ENCODE measurements at regions not wholly inside any gene's neighbourhood (a gene's known extent, or its start where the extent isn't known, plus 50 kb on each side); places are given as distances from the start of the nearest gene placed in this dataset.

GRCh38 chr6:28648035-28648877 lies 122.6 kb downstream of the GPX5 start:
- H3K9me3 ChIP-seq (ENCODE audit: control insufficient read depth in 1 of 2, low read length in 2 of 2), result no peaks in the 10 kb centered on the region
- H3K4me3 ChIP-seq (ENCODE audit: low read depth in 1 of 2, low read length in 2 of 2), result peak overlapping the region; percentile 67 to 72
- no peaks in the 10 kb centered on the region for H3K36me3 ChIP-seq (ENCODE audit: control insufficient read depth in 1 of 2, insufficient read depth in 2 of 2, low read length in 2 of 2)
- H3K27ac ChIP-seq (ENCODE audit: low read length), result no peak overlapping the region
- peaks cover 12% of the 10 kb centered on the region for H3K27me3 ChIP-seq (ENCODE audit: low read depth, low read length)
- H3K4me1 ChIP-seq (ENCODE audit: control insufficient read depth in 1 of 2, insufficient read depth in 2 of 2, low read length in 2 of 2), result peaks cover 0 to 7% of the 10 kb centered on the region in 2 donors

GRCh38 chr6:28648878-28649375 lies 123.2 kb downstream of the GPX5 start:
- Histone ChIP-seq H3K4me1 (ENCODE audit: control insufficient read depth in 1 of 2, insufficient read depth in 2 of 2, low read length in 2 of 2) (peaks cover 0 to 7% of the 10 kb centered on the region in 2 donors), H3K27me3 (ENCODE audit: low read depth, low read length) (peaks cover 12% of the 10 kb centered on the region), H3K27ac (ENCODE audit: low read length) (no peak overlapping the region), H3K4me3 (ENCODE audit: low read depth in 1 of 2, low read length in 2 of 2) (peak overlapping the region; percentile 67 to 72), H3K9me3 (ENCODE audit: control insufficient read depth in 1 of 2, low read length in 2 of 2) (no peaks in the 10 kb centered on the region), H3K36me3 (ENCODE audit: control insufficient read depth in 1 of 2, insufficient read depth in 2 of 2, low read length in 2 of 2) (no peaks in the 10 kb centered on the region)

- H3K27ac ChIP-seq (ENCODE audit: low read length), result no peak overlapping the region
- H3K27me3 ChIP-seq (ENCODE audit: low read depth, low read length), result peaks cover 12% of the 10 kb centered on the region
- H3K36me3 ChIP-seq (ENCODE audit: control insufficient read depth in 1 of 2, insufficient read depth in 2 of 2, low read length in 2 of 2), result no peaks in the 10 kb centered on the region
- H3K4me3 ChIP-seq (ENCODE audit: low read depth in 1 of 2, low read length in 2 of 2), result no peak overlapping the region
- no peaks in the 10 kb centered on the region for H3K9me3 ChIP-seq (ENCODE audit: control insufficient read depth in 1 of 2, low read length in 2 of 2)
- H3K4me1 ChIP-seq (ENCODE audit: control insufficient read depth in 1 of 2, insufficient read depth in 2 of 2, low read length in 2 of 2), result peaks cover 0 to 7% of the 10 kb centered on the region in 2 donors
Observed at GRCh38 chr6:28651161-28651560, 125.5 kb downstream of the GPX5 start.

GRCh38 chr6:28653876-28654275 lies 128.2 kb downstream of the GPX5 start:
- Histone ChIP-seq H3K27me3 (ENCODE audit: low read depth, low read length) (peaks cover 16% of the 10 kb centered on the region), H3K4me1 (ENCODE audit: control insufficient read depth in 1 of 2, insufficient read depth in 2 of 2, low read length in 2 of 2) (peaks cover 0 to 17% of the 10 kb centered on the region in 2 donors), H3K9me3 (ENCODE audit: control insufficient read depth in 1 of 2, low read length in 2 of 2) (no peaks in the 10 kb centered on the region), H3K36me3 (ENCODE audit: control insufficient read depth in 1 of 2, insufficient read depth in 2 of 2, low read length in 2 of 2) (no peaks in the 10 kb centered on the region), H3K27ac (ENCODE audit: low read length) (no peak overlapping the region), H3K4me3 (ENCODE audit: low read depth in 1 of 2, low read length in 2 of 2) (no peak overlapping the region)

- Histone ChIP-seq H3K36me3 (ENCODE audit: control insufficient read depth in 1 of 2, insufficient read depth in 2 of 2, low read length in 2 of 2) (no peaks in the 10 kb centered on the region), H3K27me3 (ENCODE audit: low read depth, low read length) (peaks cover 17% of the 10 kb centered on the region), H3K4me3 (ENCODE audit: low read depth in 1 of 2, low read length in 2 of 2) (no peak overlapping the region), H3K27ac (ENCODE audit: low read length) (no peak overlapping the region), H3K4me1 (ENCODE audit: control insufficient read depth in 1 of 2, insufficient read depth in 2 of 2, low read length in 2 of 2) (peaks cover 0 to 17% of the 10 kb centered on the region in 2 donors), H3K9me3 (ENCODE audit: control insufficient read depth in 1 of 2, low read length in 2 of 2) (no peaks in the 10 kb centered on the region)
Observed at GRCh38 chr6:28655164-28655563, 129.5 kb downstream of the GPX5 start.

- Histone ChIP-seq H3K27me3 (ENCODE audit: low read depth, low read length) (peaks cover 17% of the 10 kb centered on the region), H3K4me1 (ENCODE audit: control insufficient read depth in 1 of 2, insufficient read depth in 2 of 2, low read length in 2 of 2) (peaks cover 0 to 17% of the 10 kb centered on the region in 2 donors), H3K36me3 (ENCODE audit: control insufficient read depth in 1 of 2, insufficient read depth in 2 of 2, low read length in 2 of 2) (no peaks in the 10 kb centered on the region), H3K9me3 (ENCODE audit: control insufficient read depth in 1 of 2, low read length in 2 of 2) (no peaks in the 10 kb centered on the region), H3K27ac (ENCODE audit: low read length) (no peak overlapping the region), H3K4me3 (ENCODE audit: low read depth in 1 of 2, low read length in 2 of 2) (no peak overlapping the region)
Observed at GRCh38 chr6:28656715-28657114, 131.0 kb downstream of the GPX5 start.

GRCh38 chr6:28657381-28657768 lies 131.7 kb downstream of the GPX5 start:
- H3K4me1 ChIP-seq (ENCODE audit: control insufficient read depth in 1 of 2, insufficient read depth in 2 of 2, low read length in 2 of 2), result peaks cover 0 to 17% of the 10 kb centered on the region in 2 donors
- no peaks in the 10 kb centered on the region for H3K36me3 ChIP-seq (ENCODE audit: control insufficient read depth in 1 of 2, insufficient read depth in 2 of 2, low read length in 2 of 2)
- H3K9me3 ChIP-seq (ENCODE audit: control insufficient read depth in 1 of 2, low read length in 2 of 2), result no peaks in the 10 kb centered on the region
- H3K4me3 ChIP-seq (ENCODE audit: low read depth in 1 of 2, low read length in 2 of 2), result peak overlapping the region in 1 of 2 donors; percentile 60
- H3K27me3 ChIP-seq (ENCODE audit: low read depth, low read length), result peaks cover 17% of the 10 kb centered on the region
- H3K27ac ChIP-seq (ENCODE audit: low read length), result no peak overlapping the region

- Histone ChIP-seq H3K27ac (ENCODE audit: low read length) (no peak overlapping the region), H3K4me1 (ENCODE audit: control insufficient read depth in 1 of 2, insufficient read depth in 2 of 2, low read length in 2 of 2) (peaks cover 0 to 17% of the 10 kb centered on the region in 2 donors), H3K36me3 (ENCODE audit: control insufficient read depth in 1 of 2, insufficient read depth in 2 of 2, low read length in 2 of 2) (no peaks in the 10 kb centered on the region), H3K4me3 (ENCODE audit: low read depth in 1 of 2, low read length in 2 of 2) (peak overlapping the region; percentile 49 to 60), H3K9me3 (ENCODE audit: control insufficient read depth in 1 of 2, low read length in 2 of 2) (no peaks in the 10 kb centered on the region), H3K27me3 (ENCODE audit: low read depth, low read length) (peaks cover 17% of the 10 kb centered on the region)
Observed at GRCh38 chr6:28657769-28658465, 132.2 kb downstream of the GPX5 start.

- H3K4me3 ChIP-seq (ENCODE audit: low read depth in 1 of 2, low read length in 2 of 2), result peak overlapping the region; percentile 49 to 60
- peaks cover 17% of the 10 kb centered on the region for H3K27me3 ChIP-seq (ENCODE audit: low read depth, low read length)
- H3K4me1 ChIP-seq (ENCODE audit: control insufficient read depth in 1 of 2, insufficient read depth in 2 of 2, low read length in 2 of 2), result peaks cover 0 to 17% of the 10 kb centered on the region in 2 donors
- H3K27ac ChIP-seq (ENCODE audit: low read length), result no peak overlapping the region
- no peaks in the 10 kb centered on the region for H3K36me3 ChIP-seq (ENCODE audit: control insufficient read depth in 1 of 2, insufficient read depth in 2 of 2, low read length in 2 of 2)
- H3K9me3 ChIP-seq (ENCODE audit: control insufficient read depth in 1 of 2, low read length in 2 of 2), result no peaks in the 10 kb centered on the region
Observed at GRCh38 chr6:28658475-28659249, 133.0 kb downstream of the GPX5 start.

GRCh38 chr6:28659250-28659566 lies 133.5 kb downstream of the GPX5 start:
- peaks cover 0 to 17% of the 10 kb centered on the region in 2 donors for H3K4me1 ChIP-seq (ENCODE audit: control insufficient read depth in 1 of 2, insufficient read depth in 2 of 2, low read length in 2 of 2)
- peak overlapping the region; percentile 49 to 60 for H3K4me3 ChIP-seq (ENCODE audit: low read depth in 1 of 2, low read length in 2 of 2)
- no peaks in the 10 kb centered on the region for H3K9me3 ChIP-seq (ENCODE audit: control insufficient read depth in 1 of 2, low read length in 2 of 2)
- no peak overlapping the region for H3K27ac ChIP-seq (ENCODE audit: low read length)
- H3K36me3 ChIP-seq (ENCODE audit: control insufficient read depth in 1 of 2, insufficient read depth in 2 of 2, low read length in 2 of 2), result no peaks in the 10 kb centered on the region
- peaks cover 17% of the 10 kb centered on the region for H3K27me3 ChIP-seq (ENCODE audit: low read depth, low read length)
